DMS114 treated with DMSO at 0.1 percent for 48 hours (cell line): ENCODE measurements at regions not wholly inside any gene's neighbourhood (a gene's known extent, or its start where the extent isn't known, plus 50 kb on each side); places are given as distances from the start of the nearest gene placed in this dataset.
"Not testable (repeated sequence)": the region's sequence is repeated elsewhere in the genome, so short reads cannot be mapped to it uniquely, and the experiment has no call there.

Experiments used
- DNase-seq: peaks from one replicate; lab custom pipeline; 2025; ENCODE audit not compliant: unreplicated experiment; lab: John Stamatoyannopoulos, UW

DNA sequence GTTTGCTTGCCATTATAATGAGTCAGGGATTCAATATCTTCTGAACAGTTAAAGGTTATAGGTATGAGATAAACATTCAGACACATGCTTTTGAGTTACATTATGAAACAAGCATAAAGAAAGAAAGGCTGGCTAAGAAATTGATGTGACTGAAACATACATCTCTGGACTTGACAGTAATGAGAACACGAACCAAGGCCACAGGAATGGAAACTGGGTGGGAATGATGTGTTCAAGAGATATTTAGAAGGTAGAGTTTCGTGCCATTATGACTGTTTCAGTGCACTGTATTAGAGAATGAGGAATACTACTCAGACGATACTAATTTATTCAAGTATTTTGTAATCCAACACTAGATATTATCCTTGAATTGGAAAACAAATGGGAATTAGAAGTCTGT, 332.1 kb upstream of the MAGI2 start:
- DNase-seq: no peak

- DNase-seq: no peak
Measured at GRCh38 chr7:79782906-79783305, 329.4 kb upstream of the MAGI2 start.

- DNase-seq: no peak
Measured at GRCh38 chr7:79782256-79782655, 328.8 kb upstream of the MAGI2 start.

GRCh38 chr7:79781716-79782115, 328.2 kb upstream of the MAGI2 start:
- no peak for DNase-seq

GRCh38 chr7:79778786-79779770, 325.6 kb upstream of the MAGI2 start:
- no peak for DNase-seq

GRCh38 chr7:79775911-79776310, 322.4 kb upstream of the MAGI2 start:
- DNase-seq: no peak

DNA sequence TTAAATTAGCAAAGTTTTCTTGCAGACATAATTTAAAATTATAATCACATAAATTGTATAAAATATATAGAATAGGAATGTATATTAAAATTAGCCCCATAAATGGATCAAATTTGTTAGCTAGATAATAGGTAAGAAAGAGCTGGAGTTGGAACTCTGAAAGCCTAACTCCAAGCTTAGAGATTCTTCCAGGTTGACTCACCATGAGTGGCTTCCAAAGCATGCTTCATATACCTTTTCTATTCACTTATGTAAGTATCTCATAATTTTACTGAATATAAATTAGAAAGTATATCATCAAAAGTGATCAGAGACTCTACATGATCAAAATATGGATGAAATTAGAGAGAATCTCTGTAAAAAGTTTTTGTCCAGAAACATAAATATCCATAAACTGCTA, 320.7 kb upstream of the MAGI2 start:
- DNase-seq: no peak

DNA sequence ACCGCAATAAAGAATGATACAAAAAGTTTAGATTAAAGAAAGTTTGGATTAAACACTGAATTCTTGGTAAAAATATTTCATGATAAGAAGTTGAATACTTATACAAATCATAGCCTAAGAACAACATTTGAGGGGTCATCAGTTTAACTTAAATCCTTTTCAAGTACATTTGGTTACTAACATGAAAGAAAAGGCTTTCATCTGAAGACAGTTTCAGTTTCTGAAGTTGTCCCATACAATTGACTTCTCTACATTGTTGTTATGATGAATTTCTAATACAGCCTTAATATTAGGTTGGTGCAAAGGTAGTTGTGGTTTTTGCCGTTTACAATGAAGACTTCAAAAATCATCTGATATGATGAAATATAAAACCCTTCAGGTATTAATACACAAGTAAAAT, 317.5 kb upstream of the MAGI2 start:
- DNase-seq: no peak

GRCh38 chr7:79770063-79770462, 316.6 kb upstream of the MAGI2 start:
- no peak for DNase-seq

DNA sequence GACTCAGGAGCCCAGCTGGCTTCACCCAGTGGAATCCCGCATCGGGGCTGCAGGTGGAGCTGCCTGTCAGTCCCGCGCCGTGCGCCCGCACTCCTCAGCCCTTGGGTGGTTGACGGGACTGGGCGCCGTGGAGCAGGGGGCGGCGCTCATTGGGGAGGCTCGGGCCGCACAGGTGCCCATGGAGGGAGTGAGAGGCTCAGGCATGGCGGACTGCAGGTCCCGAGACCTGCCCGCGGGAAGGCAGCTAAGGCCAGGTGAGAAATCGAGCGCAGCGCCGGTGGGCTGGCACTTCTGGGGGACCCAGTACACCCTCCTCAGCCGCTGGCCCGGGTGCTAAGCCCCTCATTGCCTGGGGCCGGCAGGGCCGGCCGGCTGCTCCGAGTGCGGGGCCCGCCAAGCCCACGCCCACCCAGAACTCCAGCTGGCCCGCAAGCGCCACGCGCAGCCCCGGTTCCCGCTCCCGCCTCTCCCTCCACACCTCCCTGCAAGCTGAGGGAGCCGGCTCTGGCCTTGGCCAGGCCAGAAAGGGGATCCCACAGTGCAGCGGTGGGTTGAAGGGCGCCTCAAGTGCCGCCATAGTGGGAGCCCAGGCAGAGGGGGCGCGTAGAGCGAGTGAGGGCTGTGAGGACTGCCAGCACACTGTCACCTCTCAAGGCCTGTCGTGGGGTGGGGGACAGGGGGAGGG, 314.6 kb upstream of the MAGI2 start:
- not testable (repeated sequence) for DNase-seq

DNA sequence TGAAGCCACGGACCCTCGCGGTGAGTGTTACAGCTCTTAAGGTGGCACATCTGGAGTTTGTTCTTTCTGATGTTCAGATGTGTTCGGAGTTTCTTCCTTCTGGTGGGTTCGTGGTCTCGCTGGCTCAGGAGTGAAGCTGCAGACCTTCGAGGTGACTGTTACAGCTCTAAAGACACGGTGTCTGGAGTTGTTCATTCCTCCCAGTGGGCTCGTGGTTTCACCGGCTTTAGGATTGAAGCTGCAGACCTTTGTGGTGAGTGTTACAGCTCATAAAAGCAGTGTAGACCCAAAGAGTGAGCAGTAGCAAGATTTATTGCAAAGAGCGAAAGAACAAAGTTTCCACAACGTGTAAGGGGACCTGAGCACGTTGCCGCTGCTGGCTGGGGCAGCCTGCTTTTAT, 313.7 kb upstream of the MAGI2 start:
- DNase-seq: not testable (repeated sequence)

GRCh38 chr7:79761876-79762429, 308.5 kb upstream of the MAGI2 start:
- DNase-seq: no peak

DNA sequence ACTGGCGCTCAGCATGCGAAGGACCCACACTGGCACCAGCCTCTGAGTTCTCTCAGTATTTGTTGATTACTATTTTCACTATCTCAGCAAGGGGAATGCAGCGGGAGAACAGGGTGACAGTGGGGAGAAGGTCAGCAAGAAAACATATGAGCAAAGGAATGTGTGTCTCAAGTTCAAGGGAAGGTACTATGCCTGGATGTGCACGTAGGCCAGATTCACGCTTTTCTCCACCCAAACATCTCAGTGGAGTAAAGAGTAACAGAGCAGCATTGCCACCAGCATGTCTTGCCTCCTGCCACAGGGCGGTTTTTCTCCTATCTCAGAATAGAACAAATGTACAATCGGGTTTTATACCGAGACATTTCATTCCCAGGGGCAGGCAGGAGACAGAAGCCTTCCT, 297.5 kb upstream of the MAGI2 start:
- DNase-seq: not testable (repeated sequence)

DNA sequence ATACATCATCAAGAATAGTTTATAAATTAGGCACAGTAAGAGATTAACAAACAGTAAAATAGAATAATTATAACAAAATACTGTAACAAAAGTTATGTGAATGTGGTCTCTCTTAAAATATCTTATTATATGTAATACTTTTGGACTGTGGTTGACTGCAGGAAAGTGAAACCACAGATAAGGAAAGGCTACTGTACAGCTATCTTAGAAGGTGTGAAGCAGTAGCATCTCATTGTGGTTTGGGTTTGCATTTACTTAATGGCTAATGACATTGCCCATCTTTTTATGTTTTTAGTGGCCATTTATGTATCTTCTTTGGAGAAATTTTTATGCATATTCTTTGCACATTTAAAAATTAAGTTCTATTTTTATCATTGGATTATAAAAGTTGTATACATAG, 296.4 kb upstream of the MAGI2 start:
- DNase-seq: no peak

DNA sequence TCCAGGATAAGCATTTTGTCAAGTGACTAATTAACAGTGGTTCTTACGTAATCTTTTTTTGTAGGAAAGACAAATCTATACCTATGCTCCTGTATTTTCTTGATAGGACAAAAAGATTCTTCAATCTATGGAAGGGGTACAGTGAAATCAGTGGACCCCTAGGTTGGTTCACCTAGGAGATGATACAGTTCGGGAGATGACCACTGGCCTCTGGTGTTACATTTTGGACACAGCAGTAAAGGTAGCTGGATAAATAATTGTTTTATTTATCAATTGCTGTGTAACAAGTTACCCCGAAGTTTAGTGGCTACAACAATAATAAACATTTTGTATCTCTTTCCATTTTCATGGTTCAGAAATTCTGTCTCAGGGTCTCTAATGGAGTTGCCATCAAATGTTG, 288.2 kb upstream of the MAGI2 start:
- no peak for DNase-seq

- no peak for DNase-seq
Measured at GRCh38 chr7:79740076-79740475, 286.6 kb upstream of the MAGI2 start.

DNA sequence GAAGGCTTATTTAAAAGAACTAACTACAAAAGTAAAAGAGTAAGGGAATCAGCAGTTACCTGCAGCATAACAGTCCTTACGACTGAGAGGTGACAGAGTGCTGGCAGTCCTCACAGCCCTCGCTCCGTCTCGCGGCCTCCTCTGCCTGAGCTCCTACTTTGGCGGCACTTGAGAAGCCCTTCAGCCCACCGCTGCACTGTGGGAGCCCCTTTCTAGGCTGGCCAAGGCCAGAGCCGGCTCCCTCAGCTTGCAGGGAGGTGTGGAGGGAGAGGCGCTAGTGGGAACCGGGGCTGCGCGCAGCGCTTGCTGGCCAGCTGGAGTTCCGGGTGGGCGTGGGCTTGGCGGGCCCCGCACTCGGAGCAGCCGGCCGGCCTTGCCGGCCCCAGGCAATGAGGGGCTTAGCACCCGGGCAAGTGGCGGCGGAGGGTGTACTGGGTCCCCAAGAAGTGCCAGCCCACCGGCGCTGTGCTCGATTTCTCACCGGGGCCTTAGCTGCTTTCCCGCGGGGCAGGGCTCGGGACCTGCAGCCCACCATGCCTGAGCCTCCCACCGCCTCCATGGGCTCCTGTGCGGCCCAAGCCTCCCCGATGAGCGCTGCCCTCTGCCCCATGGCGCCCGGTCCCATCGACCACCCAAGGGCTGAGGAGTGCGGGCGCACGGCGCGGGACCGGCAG, 285.7 kb upstream of the MAGI2 start:
- not testable (repeated sequence) for DNase-seq

DNA sequence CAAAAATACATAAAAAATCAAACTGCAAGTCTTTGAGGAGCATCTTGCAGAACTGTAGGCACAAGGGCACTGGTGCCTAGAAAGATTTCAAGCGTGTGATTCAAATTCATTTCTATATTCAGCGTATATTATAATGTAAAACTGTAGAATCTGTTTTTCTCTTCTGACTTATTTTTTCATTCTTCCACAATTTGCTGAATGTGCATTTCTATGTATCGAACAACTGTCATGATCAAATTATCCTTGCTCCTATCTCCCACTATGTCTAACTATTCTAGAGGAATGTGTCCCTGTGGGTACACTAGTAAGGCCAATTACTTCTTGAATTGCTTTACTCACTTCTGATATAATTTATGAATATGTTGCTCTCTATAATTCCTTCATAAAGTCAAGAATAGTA, 283.0 kb upstream of the MAGI2 start:
- no peak for DNase-seq

DNA sequence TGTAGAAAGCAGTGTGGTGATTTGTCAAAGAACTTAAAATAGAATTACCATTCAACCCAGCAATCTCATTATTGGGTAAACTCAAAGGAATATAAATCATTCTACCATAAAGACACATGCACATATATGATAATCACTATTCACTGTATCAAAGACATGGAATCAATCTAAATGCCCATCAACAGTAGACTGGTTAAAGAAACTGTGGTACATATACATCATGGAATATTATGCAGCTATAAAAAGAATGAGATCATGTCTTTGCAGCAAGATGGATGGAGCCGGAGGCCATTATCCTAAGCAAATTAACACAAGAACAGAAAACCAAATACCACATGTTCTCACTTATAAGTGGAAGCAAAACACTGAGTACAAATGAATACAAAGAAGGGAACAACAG, 281.5 kb upstream of the MAGI2 start:
- DNase-seq: no peak

- no peak for DNase-seq
Measured at GRCh38 chr7:79734181-79734580, 280.7 kb upstream of the MAGI2 start.

GRCh38 chr7:79732535-79732934, 279.1 kb upstream of the MAGI2 start:
- no peak for DNase-seq
